Nephron progenitor cell (in vitro differentiated cells): ENCODE measurements at regions not wholly inside any gene's neighbourhood (a gene's known extent, or its start where the extent isn't known, plus 50 kb on each side); places are given as distances from the start of the nearest gene placed in this dataset.

Experiments used
- DNase-seq: peaks from one replicate; pipeline ENCODE4 v3.0.0; 2021
- H3K27ac Mint-ChIP-seq: 2 replicates; pipeline ENCODE4 v1.8.0; 2021; ENCODE audit warnings: mild to moderate bottlenecking, moderate library complexity, mixed read lengths
- H3K27me3 Mint-ChIP-seq: 2 replicates; pipeline ENCODE4 v1.8.0; 2021; ENCODE audit warnings: mild to moderate bottlenecking, low read depth, mixed read lengths; ENCODE audit not compliant: poor library complexity
- H3K36me3 Mint-ChIP-seq: 2 replicates; pipeline ENCODE4 v1.8.0; 2021; ENCODE audit warnings: low read depth, mixed read lengths
- H3K4me1 Mint-ChIP-seq: 2 replicates; pipeline ENCODE4 v1.8.0; 2021; ENCODE audit warnings: mixed read lengths
- H3K4me3 Mint-ChIP-seq: 2 replicates; pipeline ENCODE4 v1.8.0; 2021; ENCODE audit warnings: mild to moderate bottlenecking, moderate library complexity, mixed read lengths
- H3K9me3 Mint-ChIP-seq: 2 replicates; pipeline ENCODE4 v1.8.0; 2021; ENCODE audit warnings: mild to moderate bottlenecking, moderate library complexity, mixed read lengths
- TF ChIP-seq, protein P1 (sequence below): fragments of 200-600 bp; sonication (generic); IDR thresholded peaks from 2 replicates; pipeline ENCODE4 v1.5.0; 2021; ENCODE audit warnings: antibody characterized with exemption

- Mint-ChIP-seq H3K27ac (no peak overlapping the region), H3K9me3 (no peaks in the 10 kb centered on the region), H3K4me3 (no peak overlapping the region), H3K36me3 (no peaks in the 10 kb centered on the region), H3K4me1 (no peaks in the 10 kb centered on the region), H3K27me3 (peaks cover 4% of the 10 kb centered on the region)
- TF ChIP-seq, protein P1, sequence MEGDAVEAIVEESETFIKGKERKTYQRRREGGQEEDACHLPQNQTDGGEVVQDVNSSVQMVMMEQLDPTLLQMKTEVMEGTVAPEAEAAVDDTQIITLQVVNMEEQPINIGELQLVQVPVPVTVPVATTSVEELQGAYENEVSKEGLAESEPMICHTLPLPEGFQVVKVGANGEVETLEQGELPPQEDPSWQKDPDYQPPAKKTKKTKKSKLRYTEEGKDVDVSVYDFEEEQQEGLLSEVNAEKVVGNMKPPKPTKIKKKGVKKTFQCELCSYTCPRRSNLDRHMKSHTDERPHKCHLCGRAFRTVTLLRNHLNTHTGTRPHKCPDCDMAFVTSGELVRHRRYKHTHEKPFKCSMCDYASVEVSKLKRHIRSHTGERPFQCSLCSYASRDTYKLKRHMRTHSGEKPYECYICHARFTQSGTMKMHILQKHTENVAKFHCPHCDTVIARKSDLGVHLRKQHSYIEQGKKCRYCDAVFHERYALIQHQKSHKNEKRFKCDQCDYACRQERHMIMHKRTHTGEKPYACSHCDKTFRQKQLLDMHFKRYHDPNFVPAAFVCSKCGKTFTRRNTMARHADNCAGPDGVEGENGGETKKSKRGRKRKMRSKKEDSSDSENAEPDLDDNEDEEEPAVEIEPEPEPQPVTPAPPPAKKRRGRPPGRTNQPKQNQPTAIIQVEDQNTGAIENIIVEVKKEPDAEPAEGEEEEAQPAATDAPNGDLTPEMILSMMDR, result no peak
- no peak for DNase-seq
Measured at GRCh38 chr2:22279541-22279940, 1105.4 kb upstream of the KLHL29 start.

- Mint-ChIP-seq H3K27me3 (peaks cover 4% of the 10 kb centered on the region), H3K4me1 (no peaks in the 10 kb centered on the region), H3K9me3 (no peaks in the 10 kb centered on the region), H3K27ac (no peak overlapping the region), H3K4me3 (no peak overlapping the region), H3K36me3 (no peaks in the 10 kb centered on the region)
- TF ChIP-seq, protein P1, result no peak
- no peak for DNase-seq
Measured at GRCh38 chr2:22281033-22281432, 1103.9 kb upstream of the KLHL29 start.

DNA sequence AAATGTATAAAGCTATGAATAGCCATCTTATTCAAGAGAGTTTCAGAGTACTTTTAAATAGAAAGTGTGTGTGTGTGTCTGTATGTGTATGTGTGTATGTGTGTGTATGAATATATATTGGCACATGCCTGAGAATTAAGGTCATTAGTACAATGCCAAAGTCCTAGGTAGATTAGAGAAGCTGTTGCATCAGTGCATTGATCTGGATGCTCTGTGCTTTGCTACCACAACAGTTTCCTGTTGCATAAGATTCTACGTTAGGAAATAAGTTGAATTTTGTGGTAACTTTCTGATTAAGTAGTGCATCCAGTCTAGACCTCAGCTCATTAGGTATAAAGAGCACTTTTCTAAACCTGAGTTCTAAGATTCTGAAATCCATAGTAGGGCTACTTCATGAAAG lies 1102.8 kb upstream of the KLHL29 start:
- H3K4me1 Mint-ChIP-seq, result no peaks in the 10 kb centered on the region
- H3K27me3 Mint-ChIP-seq, result no peaks in the 10 kb centered on the region
- no peaks in the 10 kb centered on the region for H3K9me3 Mint-ChIP-seq
- no peak overlapping the region for H3K27ac Mint-ChIP-seq
- TF ChIP-seq, protein P1, result no peak
- no peak for DNase-seq
- no peak overlapping the region for H3K4me3 Mint-ChIP-seq
- no peaks in the 10 kb centered on the region for H3K36me3 Mint-ChIP-seq

DNA sequence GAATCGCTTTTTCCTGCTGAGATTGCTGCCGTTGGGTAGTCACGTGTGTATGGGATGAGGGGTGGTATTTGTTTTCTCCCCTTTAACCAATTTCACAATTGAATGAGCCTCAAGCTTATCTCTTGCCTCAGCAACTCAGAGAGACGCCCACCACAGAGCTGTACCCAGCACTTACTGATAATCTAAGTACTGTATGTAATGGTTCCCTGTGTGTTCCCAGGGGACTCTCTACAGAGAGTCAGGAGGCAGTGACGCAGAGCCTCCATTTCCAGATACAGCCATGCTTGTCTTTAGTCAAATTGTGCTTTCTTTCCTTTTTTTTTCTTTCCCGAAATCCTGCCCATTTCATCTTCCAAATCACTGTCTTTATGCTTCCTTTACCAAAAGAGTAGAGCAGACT lies 1102.1 kb upstream of the KLHL29 start:
- Mint-ChIP-seq H3K36me3 (no peaks in the 10 kb centered on the region), H3K27me3 (no peaks in the 10 kb centered on the region), H3K4me1 (no peaks in the 10 kb centered on the region), H3K4me3 (no peak overlapping the region), H3K27ac (no peak overlapping the region), H3K9me3 (no peaks in the 10 kb centered on the region)
- TF ChIP-seq, protein P1, result no peak
- DNase-seq, result no peak

GRCh38 chr2:22283436-22283835 lies 1101.5 kb upstream of the KLHL29 start:
- Mint-ChIP-seq H3K27me3 (no peaks in the 10 kb centered on the region), H3K4me3 (no peak overlapping the region), H3K27ac (no peak overlapping the region), H3K9me3 (no peaks in the 10 kb centered on the region), H3K4me1 (no peaks in the 10 kb centered on the region), H3K36me3 (no peaks in the 10 kb centered on the region)
- TF ChIP-seq, protein P1, result no peak
- DNase-seq, result no peak

- no peaks in the 10 kb centered on the region for H3K9me3 Mint-ChIP-seq
- no peaks in the 10 kb centered on the region for H3K4me1 Mint-ChIP-seq
- no peak overlapping the region for H3K4me3 Mint-ChIP-seq
- DNase-seq, result no peak
- peaks cover 2% of the 10 kb centered on the region for H3K27me3 Mint-ChIP-seq
- no peak overlapping the region for H3K27ac Mint-ChIP-seq
- TF ChIP-seq, protein P1, result no peak
- no peaks in the 10 kb centered on the region for H3K36me3 Mint-ChIP-seq
Measured at GRCh38 chr2:22290302-22290701, 1094.7 kb upstream of the KLHL29 start.
